Suppressor macrophage treated with lipopolysaccharide for 1 hour (primary cell): ENCODE measurements at regions not wholly inside any gene's neighbourhood (a gene's known extent, or its start where the extent isn't known, plus 50 kb on each side); places are given as distances from the start of the nearest gene placed in this dataset.
A peak's percentile ranks its signal among the peaks of the same experiment; 100 is the strongest.
"Not testable (repeated sequence)": the region's sequence is repeated elsewhere in the genome, so short reads cannot be mapped to it uniquely, and the experiment has no call there.

Experiments used
- DNase-seq, 3 donors: peaks; one replicate each; pipeline ENCODE4 v3.0.0-alpha.2; 2020 to 2022

DNA sequence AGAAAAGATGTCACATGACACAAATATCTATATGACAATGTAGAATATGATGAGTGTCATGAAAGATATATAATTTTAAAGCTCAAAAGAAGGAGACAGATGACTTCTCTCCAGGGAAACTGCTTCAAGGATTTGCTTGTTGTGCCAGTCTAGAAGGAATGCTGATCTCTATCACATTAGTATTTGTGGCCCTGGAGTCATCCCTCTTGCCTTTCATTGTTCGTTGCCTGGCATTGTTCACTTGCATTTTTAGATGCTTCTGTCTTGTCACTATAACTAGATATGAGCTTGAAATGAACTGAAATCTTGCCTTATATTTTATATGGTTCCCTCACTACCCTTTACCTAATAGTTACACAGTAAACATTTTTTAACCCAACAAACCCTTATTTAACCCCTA is 207.5 kb downstream of the ZNF608 start:
- no peak for DNase-seq

DNA sequence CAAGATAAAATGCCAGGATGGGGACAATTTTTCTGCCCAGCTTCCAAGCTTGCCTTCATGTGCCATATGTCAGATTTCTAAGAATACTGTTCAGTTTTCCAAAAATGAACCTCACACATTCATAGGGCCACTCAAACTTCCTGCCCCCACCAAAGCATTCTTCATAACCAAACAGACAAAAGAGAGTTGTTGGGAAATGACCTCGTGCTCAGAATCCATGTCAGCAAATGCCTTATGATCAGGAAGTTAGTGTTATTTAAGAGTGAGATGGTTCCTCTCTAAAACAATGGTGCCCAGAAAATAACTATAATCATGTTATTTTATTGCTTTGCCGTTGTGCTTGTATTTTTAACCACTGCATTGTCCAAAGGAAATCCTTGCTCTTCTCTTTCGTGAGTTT is 208.2 kb downstream of the ZNF608 start:
- no peak for DNase-seq

DNA sequence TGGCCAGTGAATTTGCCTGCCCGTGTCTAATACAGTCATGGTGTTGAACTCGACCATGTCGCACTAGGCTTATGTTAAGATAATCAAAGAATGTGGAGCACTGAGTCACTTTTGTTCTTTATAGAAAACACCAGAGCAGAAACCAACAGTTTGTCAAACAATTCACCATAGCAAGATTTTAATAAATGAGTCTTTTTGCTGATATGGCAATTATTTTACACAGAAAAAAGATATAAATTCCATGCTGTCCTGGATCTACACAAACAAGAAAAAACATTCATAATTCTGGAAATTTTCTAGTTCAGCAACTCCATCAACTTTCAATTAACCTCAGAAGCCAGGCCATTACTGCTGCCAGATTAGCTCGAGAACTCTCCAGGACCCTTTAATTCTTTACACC is 208.9 kb downstream of the ZNF608 start:
- DNase-seq, result no peak

DNA sequence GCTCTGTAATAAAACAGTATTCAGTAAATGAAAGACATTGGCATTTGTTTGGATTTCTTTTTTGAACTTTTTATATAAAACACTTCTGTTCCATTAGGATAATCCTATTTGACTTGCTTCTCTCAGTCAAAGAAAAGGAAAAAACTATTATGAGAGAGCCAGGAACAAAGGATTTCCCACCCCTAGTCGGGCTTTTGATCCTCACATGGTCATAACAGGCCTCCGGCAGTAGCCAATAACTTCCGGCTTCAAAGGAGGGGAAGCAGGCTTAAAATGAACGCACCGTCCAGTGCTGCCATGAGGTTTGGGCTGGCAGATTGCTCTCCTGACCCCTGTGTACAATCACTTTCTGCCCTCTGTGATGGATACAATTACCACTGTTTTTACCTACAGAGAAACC is 209.3 kb downstream of the ZNF608 start:
- no peak for DNase-seq

DNA sequence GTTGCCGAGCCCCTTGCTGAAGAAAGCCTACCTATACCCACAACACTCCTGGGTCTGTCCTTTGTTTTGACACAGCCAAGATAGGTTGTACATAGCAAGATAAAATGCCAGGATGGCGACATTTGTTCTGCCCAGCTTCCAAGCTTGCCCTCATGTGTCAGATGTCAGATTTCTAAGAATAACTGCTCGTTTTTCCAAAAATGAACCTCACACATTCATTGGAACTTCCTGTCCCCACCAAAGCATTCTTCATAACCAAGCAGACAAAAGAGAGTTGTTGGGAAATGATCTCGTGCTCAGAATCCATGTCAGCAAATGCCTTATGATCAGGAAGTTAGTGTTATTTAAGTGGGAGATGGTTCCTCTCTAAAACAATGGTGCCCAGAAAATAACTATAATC is 210.1 kb downstream of the ZNF608 start:
- peak in 1 of 3 donors; percentile 9 for DNase-seq

DNA sequence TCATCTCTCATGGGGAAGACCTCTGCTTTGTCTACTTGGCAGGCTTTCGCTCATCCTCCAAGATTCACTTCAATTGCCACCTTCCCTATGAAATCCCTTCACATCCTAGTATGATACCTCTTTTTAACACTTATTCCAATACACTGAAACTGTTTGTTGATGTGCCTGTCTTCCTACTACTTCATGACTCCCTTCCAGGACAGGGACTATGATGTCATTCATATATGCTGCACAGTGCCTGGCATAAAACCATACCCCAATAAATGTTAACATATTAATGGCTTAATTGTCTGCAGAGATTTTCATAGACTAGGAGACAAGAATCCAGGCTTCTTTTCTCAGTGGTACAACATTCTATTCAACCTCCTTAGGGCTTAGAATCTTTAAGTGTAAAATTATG is 215.5 kb downstream of the ZNF608 start:
- no peak for DNase-seq

DNA sequence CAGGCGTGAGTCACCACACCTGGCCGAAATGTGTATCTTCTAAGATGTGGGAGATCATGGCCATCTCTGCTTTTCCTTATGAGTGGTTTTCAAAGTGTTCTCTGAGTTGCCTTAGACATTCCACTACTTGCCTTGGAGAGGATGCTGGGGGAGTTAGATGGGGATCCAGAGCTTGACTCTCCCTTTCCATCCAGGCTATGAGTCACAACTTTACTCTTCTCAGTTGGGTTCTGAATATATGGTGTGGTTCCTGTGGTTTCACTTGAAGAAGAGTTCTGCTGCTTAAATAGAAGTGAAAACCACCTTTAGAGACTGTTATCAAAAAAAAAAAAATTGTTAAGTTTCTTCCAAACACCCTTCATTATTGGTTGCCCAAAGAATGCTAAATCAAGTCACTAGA is 217.6 kb downstream of the ZNF608 start:
- no peak for DNase-seq

DNA sequence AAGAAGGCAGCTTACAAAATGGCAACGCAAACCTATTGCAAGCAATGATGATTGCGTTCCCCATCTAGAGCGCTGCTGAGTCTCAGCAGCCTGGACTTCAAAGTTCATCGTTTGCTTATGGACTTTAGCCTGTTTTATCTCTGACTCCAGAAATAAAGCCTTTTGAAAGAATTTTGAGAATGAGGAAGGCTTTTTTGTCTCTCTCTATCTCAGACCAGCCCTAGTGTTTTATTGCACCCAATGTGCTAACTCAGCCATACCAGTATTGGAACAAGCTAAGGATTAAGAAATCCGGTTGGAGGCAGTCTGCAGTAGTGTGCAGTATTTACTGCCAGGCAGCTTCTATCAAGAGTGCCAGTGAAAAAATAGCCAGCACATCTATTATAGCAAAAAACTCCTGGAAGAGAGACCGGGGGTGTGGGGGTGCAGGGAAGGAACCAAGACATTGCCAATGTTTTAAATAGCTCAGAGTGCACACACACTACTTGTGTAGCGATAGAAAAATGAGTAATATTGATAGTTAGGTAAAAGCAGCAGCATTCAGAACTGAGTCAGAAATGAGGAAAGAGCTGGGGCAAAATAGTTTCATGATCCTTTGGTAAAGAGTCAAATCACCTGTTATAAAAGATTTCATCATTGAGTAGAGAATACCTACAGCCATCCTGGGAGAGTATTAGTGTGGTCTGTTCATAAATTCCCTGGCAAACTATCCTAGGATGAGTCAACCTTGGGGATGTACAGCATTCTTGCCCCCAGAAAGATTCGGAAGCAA is 219.0 kb downstream of the ZNF608 start:
- no peak for DNase-seq

DNA sequence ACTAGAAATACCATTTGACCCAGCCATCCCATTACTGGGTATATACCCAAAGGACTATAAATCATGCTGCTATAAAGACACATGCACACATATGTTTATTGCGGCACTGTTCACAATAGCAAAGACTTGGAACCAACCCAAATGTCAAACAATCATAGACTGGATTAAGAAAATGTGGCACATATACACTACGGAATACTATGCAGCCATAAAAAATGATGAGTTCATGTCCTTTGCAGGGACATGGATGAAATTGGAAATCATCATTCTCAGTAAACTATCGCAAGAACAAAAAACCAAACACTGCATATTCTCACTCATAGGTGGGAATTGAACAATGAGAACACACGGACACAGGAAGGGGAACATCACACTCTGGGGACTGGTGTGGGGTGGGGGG is 220.4 kb downstream of the ZNF608 start:
- not testable (repeated sequence) for DNase-seq

DNA sequence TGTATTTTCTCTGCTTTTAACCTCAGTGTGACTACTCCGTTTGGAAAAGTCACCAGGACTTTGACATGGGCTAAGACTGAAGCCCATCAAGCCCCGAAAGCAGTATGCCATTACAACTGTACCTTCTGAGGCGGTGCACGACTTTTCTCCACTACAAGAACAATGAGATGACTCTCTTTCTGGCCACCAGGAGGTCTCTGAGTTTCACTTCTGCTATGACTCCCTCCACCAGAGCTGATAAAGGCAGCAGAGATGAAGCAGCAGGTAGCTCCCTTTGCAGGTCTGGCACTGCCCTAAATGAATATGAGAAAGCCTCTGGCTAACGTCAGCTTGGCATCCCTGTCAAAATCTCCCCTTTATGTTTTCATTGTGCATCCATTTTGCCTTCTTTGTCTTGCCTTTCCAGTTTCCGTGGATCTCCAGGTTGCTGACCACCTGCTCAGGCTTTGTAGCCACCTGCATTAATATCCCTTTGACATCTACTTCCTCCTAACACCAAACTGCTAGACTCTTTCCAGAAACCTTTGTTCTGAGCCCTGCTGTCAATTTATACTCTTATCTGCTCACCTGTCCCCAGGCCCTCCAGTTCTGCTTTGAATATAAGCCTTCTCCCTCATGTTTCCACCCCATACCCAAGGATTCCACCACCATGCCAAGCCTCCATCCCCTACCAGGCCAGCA is 221.7 kb downstream of the ZNF608 start:
- DNase-seq, result peak in 1 of 3 donors; percentile 8

DNA sequence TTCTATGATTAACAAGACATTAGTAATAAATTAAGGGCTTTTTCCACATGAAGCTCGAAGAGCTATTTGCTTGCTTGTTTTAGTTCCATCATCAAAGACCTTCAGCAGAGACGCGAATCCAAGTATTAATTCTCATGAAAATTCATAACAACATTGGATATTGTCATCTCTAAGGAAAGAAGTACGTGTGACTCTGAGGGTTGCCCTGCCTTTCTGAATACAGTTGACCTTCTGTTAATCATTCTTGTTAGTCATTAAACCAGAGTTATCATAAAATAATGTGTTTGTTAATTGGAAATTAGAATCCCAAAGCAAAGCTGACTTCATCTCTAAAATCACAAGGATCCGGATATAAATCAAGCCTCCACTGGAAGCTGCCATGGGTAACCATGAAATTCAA is 222.5 kb downstream of the ZNF608 start:
- DNase-seq, result no peak

DNA sequence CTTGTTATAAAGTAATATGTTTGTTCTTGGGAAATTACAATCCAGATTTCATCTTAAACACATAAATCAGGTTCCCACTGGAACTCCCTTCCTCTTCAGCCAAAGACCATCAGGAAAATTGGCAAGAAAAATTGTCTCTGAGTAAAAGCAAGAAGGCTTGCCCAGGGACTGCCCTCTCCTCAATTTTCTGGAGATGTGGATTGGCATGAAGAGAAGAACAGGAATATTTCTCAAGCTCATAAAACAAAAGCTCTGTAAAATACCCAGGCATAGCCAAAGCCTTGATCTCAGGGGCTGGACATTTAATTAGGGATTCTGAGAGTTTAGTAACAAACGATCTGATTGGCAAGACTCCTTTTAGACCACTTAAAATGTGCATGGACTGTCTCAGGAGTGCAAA is 223.4 kb downstream of the ZNF608 start:
- DNase-seq, result no peak

DNA sequence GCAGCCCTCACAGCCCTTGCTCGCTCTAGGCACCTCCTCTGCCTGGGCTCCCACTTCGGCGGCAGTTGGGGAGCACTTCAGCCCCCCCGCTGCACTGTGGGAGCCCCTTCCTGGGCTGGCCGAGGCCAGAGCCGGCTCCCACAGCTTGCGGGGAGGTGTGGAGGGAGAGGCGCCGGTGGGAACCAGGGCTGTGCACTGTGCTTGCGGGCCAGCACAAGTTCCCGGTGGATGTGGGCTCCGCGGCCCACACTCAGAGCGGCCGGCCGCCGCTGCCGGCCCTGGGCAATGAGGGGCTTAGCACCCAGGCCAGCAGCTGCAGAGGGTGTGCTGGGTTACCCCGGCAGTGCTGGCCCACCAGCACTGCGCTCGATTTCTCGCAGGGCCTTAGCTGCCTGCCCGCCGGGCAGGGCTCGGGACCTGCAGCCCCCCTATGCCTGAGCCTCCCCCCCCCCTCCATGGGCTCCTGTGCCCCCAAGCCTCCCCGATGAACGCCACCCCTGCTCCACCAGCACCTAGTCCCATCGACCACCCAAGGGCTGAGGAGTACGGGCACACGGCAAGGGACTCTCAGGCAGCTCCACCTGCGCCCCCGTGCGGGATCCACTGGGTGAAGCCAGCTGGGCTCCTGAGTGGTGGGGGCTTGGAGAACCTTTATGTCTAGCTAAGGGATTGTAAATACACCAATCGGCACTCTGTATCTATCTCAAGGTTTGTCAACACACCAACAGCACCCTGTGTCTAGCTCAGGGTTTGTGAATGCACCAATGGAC is 224.8 kb downstream of the ZNF608 start:
- DNase-seq, result no peak

DNA sequence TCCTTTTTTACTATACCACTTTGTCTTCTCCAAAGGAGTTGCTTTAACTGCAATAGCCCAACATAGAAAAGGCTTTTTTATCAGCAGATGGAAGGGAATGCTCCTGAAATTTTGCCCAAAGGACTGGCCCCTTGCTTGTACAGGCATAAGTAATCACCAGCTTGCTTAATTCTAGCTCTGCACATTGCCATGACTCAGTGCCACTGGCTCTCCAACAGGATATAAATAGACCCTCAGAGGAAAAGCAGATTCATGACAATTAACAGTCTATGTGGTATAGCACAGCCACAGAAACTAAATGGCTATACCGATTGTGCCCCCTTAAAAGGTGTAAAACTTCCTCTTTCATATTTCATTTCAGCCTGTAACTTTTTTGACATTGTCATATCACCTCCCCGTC is 227.0 kb downstream of the ZNF608 start:
- peak in 1 of 3 donors; percentile 11 for DNase-seq

DNA sequence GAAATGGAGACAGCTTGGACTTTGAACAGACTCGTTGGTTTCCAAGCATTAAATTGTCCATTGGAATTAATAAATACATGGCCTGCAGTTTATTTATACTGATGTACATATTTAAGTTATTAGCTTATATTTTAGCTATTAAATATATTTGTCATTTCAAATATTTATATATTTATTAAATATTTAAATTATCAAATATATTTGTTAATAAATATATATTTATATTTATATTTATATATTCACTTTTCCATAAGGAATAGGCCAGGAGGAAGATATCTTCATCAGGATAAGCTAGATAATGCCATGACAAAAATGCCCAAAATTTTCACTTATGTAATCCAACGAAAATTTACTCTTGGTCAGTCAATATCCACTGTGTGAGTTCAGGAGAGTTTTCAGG is 229.9 kb downstream of the ZNF608 start:
- DNase-seq, result no peak

DNA sequence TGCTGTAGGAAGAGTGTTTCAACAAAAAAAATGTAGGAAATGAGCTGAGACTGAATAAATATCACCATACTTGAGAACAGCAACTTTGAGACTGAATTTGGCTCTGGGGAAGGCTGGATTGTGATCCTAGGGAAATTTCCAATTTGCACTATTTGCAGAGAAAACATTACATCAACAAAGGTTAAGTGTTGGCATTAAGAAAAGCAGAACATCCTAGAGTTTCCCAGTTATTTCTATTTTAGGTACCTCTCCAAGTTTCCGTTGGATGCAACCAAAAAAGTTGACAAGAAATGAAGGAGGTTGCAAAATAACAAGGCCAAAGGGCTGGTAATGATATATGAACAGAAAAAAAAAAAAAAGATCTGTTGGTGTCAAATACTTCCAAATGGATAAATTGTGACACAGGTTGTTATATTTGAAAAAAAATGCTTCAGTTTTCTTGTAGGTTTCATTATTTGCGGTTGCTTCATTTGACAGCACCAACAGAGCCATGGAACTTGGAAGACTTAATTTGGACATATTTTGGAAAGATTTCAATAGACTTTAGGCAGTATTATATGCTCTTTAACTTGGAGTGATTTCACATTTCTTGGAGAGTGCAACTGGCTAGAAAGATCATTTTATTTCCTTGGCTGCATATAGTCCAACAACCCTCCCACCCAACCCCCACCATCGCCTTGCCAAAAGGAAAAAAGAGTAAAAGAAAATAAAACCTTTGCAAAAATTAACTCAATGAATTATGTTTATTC is 230.8 kb downstream of the ZNF608 start:
- no peak for DNase-seq

DNA sequence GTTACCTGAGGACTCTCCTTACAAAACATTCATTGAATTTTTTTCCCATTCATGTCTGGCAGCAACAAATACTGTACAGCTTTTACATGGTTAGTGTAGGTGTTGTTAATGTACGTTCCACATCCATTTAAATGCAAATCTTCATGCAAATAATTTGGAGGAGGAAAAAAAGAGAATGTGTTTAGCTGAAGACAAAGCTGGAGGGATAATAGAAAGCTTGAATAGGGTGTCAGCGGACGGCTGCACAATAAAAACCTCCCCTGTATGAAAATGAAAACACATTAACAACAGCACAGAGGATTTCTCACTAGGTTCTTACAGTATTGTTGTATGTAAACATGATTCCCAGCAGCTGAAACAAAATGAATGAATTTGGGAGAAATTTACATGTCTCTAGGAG is 231.5 kb downstream of the ZNF608 start:
- no peak for DNase-seq

DNA sequence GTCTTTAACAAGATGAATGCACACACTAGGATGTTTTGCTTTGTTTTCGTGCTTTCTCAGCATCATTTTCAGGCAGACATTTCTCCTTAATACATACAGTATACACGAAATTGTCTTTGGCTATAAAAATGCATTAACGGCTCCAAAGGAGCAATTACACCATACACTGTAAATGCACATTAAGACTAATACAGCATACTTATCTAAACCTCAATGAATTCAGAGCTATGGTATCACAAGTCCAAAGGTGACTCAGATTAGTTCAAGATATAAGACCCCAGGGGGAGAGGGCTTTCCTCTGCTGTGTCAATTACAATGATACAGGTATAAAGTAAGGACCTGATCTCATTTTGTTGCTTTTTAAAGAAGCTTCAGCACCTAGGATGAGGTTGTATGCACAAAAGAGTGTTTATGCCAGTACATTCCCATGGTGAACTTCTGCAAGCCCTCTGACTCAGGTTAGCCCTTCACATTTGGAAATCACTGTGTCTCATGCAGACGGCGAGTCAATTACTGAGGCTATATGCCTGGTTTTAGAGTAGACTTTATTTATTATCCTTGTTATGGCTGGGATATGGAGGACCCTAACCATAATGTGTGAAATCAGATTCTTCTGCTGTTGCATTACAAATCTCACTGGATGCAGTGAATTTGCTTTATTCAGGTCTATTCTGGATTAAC is 233.3 kb downstream of the ZNF608 start:
- no peak for DNase-seq

DNA sequence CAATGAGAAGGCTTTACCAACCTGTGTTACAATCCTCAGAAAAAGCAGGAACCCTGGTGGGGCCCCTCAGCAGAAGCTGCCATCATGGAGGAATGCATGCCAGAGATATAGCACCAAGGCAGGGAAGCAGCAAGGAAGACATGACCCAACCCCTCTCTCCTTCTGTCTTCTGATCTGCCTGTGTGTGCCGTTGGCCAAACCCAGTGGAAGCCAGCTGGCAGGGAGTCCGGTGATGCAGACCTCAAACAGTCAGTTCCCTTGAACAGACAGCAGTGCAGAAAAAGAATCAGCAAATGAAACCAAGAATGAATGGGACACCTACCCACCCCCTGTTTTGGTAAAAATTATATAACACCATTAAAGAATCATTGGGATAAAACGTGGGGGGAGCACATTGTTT is 234.2 kb downstream of the ZNF608 start:
- DNase-seq, result no peak

DNA sequence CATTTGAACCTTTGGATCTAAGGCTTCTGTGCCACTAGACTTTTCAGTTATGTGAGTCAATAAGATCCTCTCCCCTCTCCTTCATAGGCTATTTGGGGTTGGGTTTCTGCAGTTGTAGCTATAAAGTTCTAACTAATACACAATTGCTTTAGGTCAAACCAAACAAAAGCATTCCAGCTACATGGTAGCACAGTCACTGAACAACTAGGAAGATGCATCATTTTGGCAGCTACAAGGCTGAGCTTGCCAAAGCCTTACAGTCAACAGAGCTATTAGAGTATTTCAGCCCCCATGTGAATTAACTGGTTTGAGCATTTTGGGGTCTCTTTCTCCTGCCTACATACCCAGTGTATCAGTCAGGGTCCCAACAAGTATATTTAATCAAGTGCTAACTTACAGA is 234.6 kb downstream of the ZNF608 start:
- no peak for DNase-seq

DNA sequence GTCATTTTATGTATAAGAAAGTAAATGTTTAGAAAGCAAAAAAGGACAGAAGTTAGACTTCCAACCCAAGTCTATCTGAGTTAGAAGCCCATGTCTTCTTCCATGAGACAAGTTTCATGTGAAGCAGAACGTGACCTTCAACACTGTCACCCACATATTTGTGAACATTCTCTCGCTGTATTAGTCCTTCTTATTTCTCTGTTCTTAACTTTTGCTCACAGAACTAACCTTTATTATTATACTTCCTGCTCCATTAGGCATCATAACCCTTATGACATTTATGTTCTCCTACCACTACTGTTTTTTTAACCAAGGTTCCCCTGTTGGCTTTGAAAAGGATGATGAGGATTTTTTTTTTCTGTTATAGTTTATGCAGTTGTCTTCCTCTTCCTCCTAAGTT is 238.8 kb downstream of the ZNF608 start:
- DNase-seq, result no peak

DNA sequence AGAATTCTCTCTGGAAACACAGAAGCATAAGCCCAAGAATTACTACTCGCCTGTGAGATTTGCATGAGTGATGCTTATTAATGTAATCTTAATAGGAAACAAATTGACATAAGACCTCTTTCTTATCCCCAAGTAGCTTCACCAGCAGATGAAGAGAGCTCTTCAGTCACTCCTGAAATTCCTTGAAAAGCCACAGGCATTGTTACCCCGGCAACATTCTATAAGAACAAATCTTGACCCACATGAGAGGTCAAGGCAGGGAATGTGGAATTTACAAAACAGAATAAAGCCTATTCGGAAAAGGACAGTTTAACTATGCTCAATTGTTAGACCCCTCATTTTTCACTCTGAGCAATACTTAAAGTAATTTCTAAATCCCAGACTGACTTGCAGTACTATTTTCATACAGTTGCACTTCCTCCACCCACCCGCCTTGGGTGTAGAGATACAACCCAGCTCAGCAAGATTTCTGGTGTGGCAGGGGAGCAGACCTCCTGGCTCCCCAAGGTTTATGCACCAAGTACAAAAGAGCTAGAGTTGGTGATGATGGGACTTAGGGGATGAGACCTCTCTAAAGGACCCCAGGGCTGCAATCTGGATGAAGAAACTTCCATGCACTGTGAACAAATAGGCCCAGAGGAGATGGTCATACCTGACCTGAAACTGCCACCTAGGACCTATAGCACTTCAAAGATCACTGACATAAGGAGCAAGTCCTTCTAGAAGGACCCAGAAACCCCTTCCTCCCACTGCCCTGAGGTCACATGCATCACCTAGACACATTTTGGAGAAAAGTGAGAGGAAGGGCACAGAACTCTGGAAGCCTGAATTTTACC is 242.1 kb downstream of the ZNF608 start:
- no peak for DNase-seq
